ENCODE measurements at regions not wholly inside any gene's neighbourhood (a gene's known extent, or its start where the extent isn't known, plus 50 kb on each side); places are given as distances from the start of the nearest gene placed in this dataset.

- peak in 1 of 2 experiments; percentile 58; a peak in 1 of 4 replicates for TF ChIP-seq EP300 (IDR thresholded peaks at IDR 0.05; ENCODE audit: low read depth in 2 of 2, low read length in 2 of 2)
- TF ChIP-seq EP300 (CRISPR knock-in tag; IDR thresholded peaks at IDR 0.05; ENCODE audit: borderline replicate concordance), result no peak
- peak; percentile 78 for TF ChIP-seq HNF4A (CRISPR knock-in tag; IDR thresholded peaks at IDR 0.05)
- TF ChIP-seq PHF8 (CRISPR knock-in tag; IDR thresholded peaks at IDR 0.05), result no peak
- peak; percentile 75 for TF ChIP-seq BCL6 (CRISPR knock-in tag; IDR thresholded peaks at IDR 0.05)
- TF ChIP-seq DPF2 (CRISPR knock-in tag; IDR thresholded peaks at IDR 0.05; ENCODE audit: borderline replicate concordance, low read depth), result 0 out of 2 replicates have a peak, but pooled peaks have one; percentile 23
- peak; percentile 45 for TF ChIP-seq TEAD3 (CRISPR knock-in tag; optimal IDR thresholded peaks at IDR 0.05; ENCODE audit: borderline replicate concordance)
- 0 out of 2 replicates have a peak, but pooled peaks have one; percentile 16 for TF ChIP-seq GATAD2A (CRISPR knock-in tag; IDR thresholded peaks at IDR 0.05)
- peak; percentile 43; the same call in 1 of the 2 replicates for TF ChIP-seq NCOR1 (IDR thresholded peaks at IDR 0.05; ENCODE audit: borderline replicate concordance, low read length)
- peak; percentile 46; the same call in 1 of the 2 replicates for TF ChIP-seq EHMT2 (IDR thresholded peaks at IDR 0.05; ENCODE audit: borderline replicate concordance, low read depth, low read length)
- no peak for TF ChIP-seq SOX6 (IDR thresholded peaks at IDR 0.05)
- TF ChIP-seq SOX6 (CRISPR knock-in tag; IDR thresholded peaks at IDR 0.05), result peak; percentile 32; the same call in 1 of the 2 replicates
- peak; percentile 51; the same call in 1 of the 2 replicates for TF ChIP-seq AHDC1 (CRISPR knock-in tag; IDR thresholded peaks at IDR 0.05; ENCODE audit: borderline replicate concordance)
- TF ChIP-seq HNF4G (IDR thresholded peaks at IDR 0.05; ENCODE audit: borderline replicate concordance, low read depth, low read length), result peak; percentile 87
- no peak for TF ChIP-seq HNF4G (CRISPR knock-in tag; IDR thresholded peaks at IDR 0.05; ENCODE audit: borderline replicate concordance, low read depth)
- TF ChIP-seq NR2F2 (IDR thresholded peaks at IDR 0.05; ENCODE audit: borderline replicate concordance, low read depth), result 0 out of 2 replicates have a peak, but pooled peaks have one; percentile 38
- TF ChIP-seq NFE2L2 (IDR thresholded peaks at IDR 0.05; ENCODE audit: low read length), result no peak
- no peak for TF ChIP-seq ZNF792 (CRISPR knock-in tag; IDR thresholded peaks at IDR 0.05)
- TF ChIP-seq NR2F1 (CRISPR knock-in tag; IDR thresholded peaks at IDR 0.05), result peak in 1 of 2 experiments; percentile 43; a peak in 1 of 4 replicates
- no peak for TF ChIP-seq MED13 (CRISPR knock-in tag; IDR thresholded peaks at IDR 0.05)
- no peak for TF ChIP-seq KAT8 (CRISPR knock-in tag; IDR thresholded peaks at IDR 0.05)
- TF ChIP-seq SYNCRIP (IDR thresholded peaks at IDR 0.05; ENCODE audit: insufficient read depth, low read depth, low read length), result no peak
- TF ChIP-seq CSRNP2 (CRISPR knock-in tag; conservative IDR thresholded peaks at IDR 0.05; ENCODE audit: low read depth), result no peak
- TF ChIP-seq CEBPB (IDR thresholded peaks at IDR 0.05; ENCODE audit: borderline replicate concordance, low read depth, low read length), result peak; percentile 80; the same call in 1 of the 2 replicates
These were observed 533.2 kb downstream of the REEP3 start (continued) for GRCh38 chr10:64054392-64054791.

Data from HepG2 (cell line).